WERI-Rb-1 (cell line): ENCODE measurements at regions not wholly inside any gene's neighbourhood (a gene's known extent, or its start where the extent isn't known, plus 50 kb on each side); places are given as distances from the start of the nearest gene placed in this dataset.
"Not testable (repeated sequence)": the region's sequence is repeated elsewhere in the genome, so short reads cannot be mapped to it uniquely, and the experiment has no call there.

ENCODE experiments used
- DNase-seq: peaks from one replicate; pipeline ENCODE4 v3.0.0-alpha.2; 2020
- H3K27ac ChIP-seq: fragments of 250-450 bp; sonication (Bioruptor Pico); 2 replicates; pipeline ENCODE4 v1.5.1; 2020; ENCODE audit warnings: mild to moderate bottlenecking, moderate library complexity
- H3K27me3 ChIP-seq: fragments of 250-450 bp; sonication (Bioruptor Pico); 2 replicates; pipeline ENCODE4 v1.5.1; 2021; ENCODE audit warnings: mild to moderate bottlenecking, low read depth, moderate library complexity; ENCODE audit not compliant: insufficient read depth, severe bottlenecking
- H3K36me3 ChIP-seq: fragments of 250-450 bp; sonication (Bioruptor Pico); 2 replicates; pipeline ENCODE4 v1.5.1; 2020; ENCODE audit warnings: mild to moderate bottlenecking, moderate library complexity
- H3K4me3 ChIP-seq: 2 replicates; pipeline ENCODE4 v1.5.1; 2011; ENCODE audit warnings: low read depth, mild to moderate bottlenecking, control low read depth, low read length
- H3K9me3 ChIP-seq: fragments of 250-450 bp; sonication (Bioruptor Pico); 2 replicates; pipeline ENCODE4 v1.5.1; 2021; ENCODE audit warnings: mild to moderate bottlenecking, moderate library complexity; ENCODE audit not compliant: severe bottlenecking
- CTCF ChIP-seq: IDR thresholded peaks from 2 replicates; pipeline ENCODE4 v1.5.1; 2011; ENCODE audit warnings: low read depth, mild to moderate bottlenecking, control low read depth, inconsistent platforms, low read length

GRCh38 chr10:84599254-84599653, 270.9 kb downstream of the CCSER2 start:
- H3K27ac ChIP-seq, result no peak overlapping the region
- peak; percentile 21; the same call in 1 of the 2 replicates for TF ChIP-seq CTCF
- no peak for DNase-seq
- H3K4me3 ChIP-seq, result no peak overlapping the region
- H3K36me3 ChIP-seq, result no peaks in the 10 kb centered on the region
- no peaks in the 10 kb centered on the region for H3K27me3 ChIP-seq
- no peaks in the 10 kb centered on the region for H3K9me3 ChIP-seq

- TF ChIP-seq CTCF, result no peak
- no peak for DNase-seq
- Histone ChIP-seq H3K9me3 (no peaks in the 10 kb centered on the region), H3K27me3 (no peaks in the 10 kb centered on the region), H3K36me3 (no peaks in the 10 kb centered on the region), H3K27ac (no peak overlapping the region), H3K4me3 (no peak overlapping the region)
These were observed 272.6 kb downstream of the CCSER2 start for GRCh38 chr10:84600947-84601346.

- not testable (repeated sequence) for H3K27ac ChIP-seq, H3K4me3 ChIP-seq, H3K36me3 ChIP-seq, H3K27me3 ChIP-seq, H3K9me3 ChIP-seq, DNase-seq
These were observed 274.2 kb downstream of the CCSER2 start for GRCh38 chr10:84602543-84602942.

- TF ChIP-seq CTCF, result no peak
- Histone ChIP-seq H3K36me3 (no peaks in the 10 kb centered on the region), H3K27ac (no peak overlapping the region), H3K27me3 (no peaks in the 10 kb centered on the region), H3K4me3 (no peak overlapping the region), H3K9me3 (no peaks in the 10 kb centered on the region)
- no peak for DNase-seq
These were observed 275.6 kb downstream of the CCSER2 start for GRCh38 chr10:84603971-84604370.

GRCh38 chr10:84605802-84606201, 277.4 kb downstream of the CCSER2 start:
- TF ChIP-seq CTCF, result no peak
- Histone ChIP-seq H3K27ac (no peak overlapping the region), H3K9me3 (no peaks in the 10 kb centered on the region), H3K36me3 (no peaks in the 10 kb centered on the region), H3K27me3 (no peaks in the 10 kb centered on the region), H3K4me3 (no peak overlapping the region)
- DNase-seq, result no peak

GRCh38 chr10:84606428-84606827, 278.0 kb downstream of the CCSER2 start:
- TF ChIP-seq CTCF, result peak; percentile 13; the same call in 1 of the 2 replicates
- no peak overlapping the region for H3K27ac ChIP-seq
- no peak for DNase-seq
- no peaks in the 10 kb centered on the region for H3K9me3 ChIP-seq
- H3K4me3 ChIP-seq, result no peak overlapping the region
- no peaks in the 10 kb centered on the region for H3K27me3 ChIP-seq
- no peaks in the 10 kb centered on the region for H3K36me3 ChIP-seq
